Endothelial cell of umbilical vein (primary cell): ENCODE measurements at regions not wholly inside any gene's neighbourhood (a gene's known extent, or its start where the extent isn't known, plus 50 kb on each side); places are given as distances from the start of the nearest gene placed in this dataset.

ENCODE experiments used
- CTCF ChIP-seq, 2 donors: IDR thresholded peaks; 1 replicate in 1 of 2; 2 replicates in 1 of 2; pipeline ENCODE4 v1.5.1; 2011; ENCODE audit warnings: low read length in 2 of 2, mild to moderate bottlenecking in 2 of 2, moderate library complexity in 2 of 2, control low read depth in 1 of 2, inconsistent platforms in 1 of 2, low read depth in 1 of 2; ENCODE audit not compliant: insufficient read depth in 1 of 2; ENCODE audit errors: extremely low read depth in 1 of 2
- JUN ChIP-seq: IDR thresholded peaks from 2 replicates; pipeline ENCODE4 v1.6.1; 2011; ENCODE audit warnings: borderline replicate concordance, low read depth; ENCODE audit not compliant: insufficient read length, insufficient read depth
- MAX ChIP-seq: IDR thresholded peaks from 2 replicates; pipeline ENCODE4 v1.6.1; 2011; ENCODE audit not compliant: insufficient read depth, insufficient read length
- POLR2A ChIP-seq: IDR thresholded peaks from 2 replicates; pipeline ENCODE4 v1.6.1; 2012; ENCODE audit warnings: low read depth, mild to moderate bottlenecking, control low read depth, low read length

- no peak for TF ChIP-seq JUN
- TF ChIP-seq POLR2A = no peak
- TF ChIP-seq CTCF (IDR thresholded peaks at IDR 0.05; ENCODE audit: extremely low read depth in 1 of 2, insufficient read depth in 1 of 2, low read depth in 1 of 2, low read length in 2 of 2) = no peak
- no peak for TF ChIP-seq MAX
These were observed 182.6 kb upstream of the ZMIZ1 start for GRCh38 chr10:78886129-78886528.
